ENCODE measurements at regions not wholly inside any gene's neighbourhood (a gene's known extent, or its start where the extent isn't known, plus 50 kb on each side); places are given as distances from the start of the nearest gene placed in this dataset.

- no peak for DNase-seq (ENCODE audit: extremely low read depth, low read depth)
These were observed 149.2 kb upstream of the BTG1 start for GRCh38 chr12:92294676-92295440.

GRCh38 chr12:92292016-92292415, 146.4 kb upstream of the BTG1 start:
- DNase-seq (ENCODE audit: extremely low read depth, low read depth) = no peak

- no peak for DNase-seq (ENCODE audit: extremely low read depth, low read depth)
These were observed 145.2 kb upstream of the BTG1 start for GRCh38 chr12:92290886-92291285.

GRCh38 chr12:92290350-92290695, 144.7 kb upstream of the BTG1 start:
- DNase-seq (ENCODE audit: extremely low read depth, low read depth) = no peak

GRCh38 chr12:92289629-92290349, 144.1 kb upstream of the BTG1 start:
- DNase-seq (ENCODE audit: extremely low read depth, low read depth) = no peak

GRCh38 chr12:92288561-92288960, 142.9 kb upstream of the BTG1 start:
- DNase-seq (ENCODE audit: extremely low read depth, low read depth) = no peak

- no peak for DNase-seq (ENCODE audit: extremely low read depth, low read depth)
These were observed 132.8 kb upstream of the BTG1 start for GRCh38 chr12:92278378-92278828.

GRCh38 chr12:92277795-92278194, 132.1 kb upstream of the BTG1 start:
- no peak for DNase-seq (ENCODE audit: extremely low read depth, low read depth)

- no peak for DNase-seq (ENCODE audit: extremely low read depth, low read depth)
These were observed 130.6 kb upstream of the BTG1 start for GRCh38 chr12:92276276-92276675.

- no peak for DNase-seq (ENCODE audit: extremely low read depth, low read depth)
These were observed 130.0 kb upstream of the BTG1 start for GRCh38 chr12:92275443-92276154.

GRCh38 chr12:92273076-92273475, 127.4 kb upstream of the BTG1 start:
- no peak for DNase-seq (ENCODE audit: extremely low read depth, low read depth)

GRCh38 chr12:92272061-92272964, 126.7 kb upstream of the BTG1 start:
- DNase-seq (ENCODE audit: extremely low read depth, low read depth) = no peak

GRCh38 chr12:92271341-92271740, 125.7 kb upstream of the BTG1 start:
- no peak for DNase-seq (ENCODE audit: extremely low read depth, low read depth)

- no peak for DNase-seq (ENCODE audit: extremely low read depth, low read depth)
These were observed 124.9 kb upstream of the BTG1 start for GRCh38 chr12:92270521-92270920.

GRCh38 chr12:92268946-92269345, 123.3 kb upstream of the BTG1 start:
- no peak for DNase-seq (ENCODE audit: extremely low read depth, low read depth)

- no peak for DNase-seq (ENCODE audit: extremely low read depth, low read depth)
These were observed 116.0 kb upstream of the BTG1 start for GRCh38 chr12:92261692-92262091.

GRCh38 chr12:92261071-92261470, 115.4 kb upstream of the BTG1 start:
- no peak for DNase-seq (ENCODE audit: extremely low read depth, low read depth)

GRCh38 chr12:92259696-92260251, 114.1 kb upstream of the BTG1 start:
- DNase-seq (ENCODE audit: extremely low read depth, low read depth) = no peak

GRCh38 chr12:92259291-92259690, 113.6 kb upstream of the BTG1 start:
- no peak for DNase-seq (ENCODE audit: extremely low read depth, low read depth)

GRCh38 chr12:92257261-92257660, 111.6 kb upstream of the BTG1 start:
- DNase-seq (ENCODE audit: extremely low read depth, low read depth) = no peak

All from NCI-H460 (cell line).